ENCODE measurements at regions not wholly inside any gene's neighbourhood (a gene's known extent, or its start where the extent isn't known, plus 50 kb on each side); places are given as distances from the start of the nearest gene placed in this dataset.
A peak's percentile ranks its signal among the peaks of the same experiment; 100 is the strongest.

GRCh38 chr7:46168671-46169383, 247.8 kb upstream of the IGFBP3 start:
- no peak overlapping the region for H2BK5ac ChIP-seq (ENCODE audit: low read depth, low read length, poor library complexity, severe bottlenecking)
- H4K91ac ChIP-seq (ENCODE audit: insufficient read depth, low read depth, low read length): no peak overlapping the region
- H3K4me2 ChIP-seq (ENCODE audit: low read depth, low read length): no peak overlapping the region
- H3K4ac ChIP-seq (ENCODE audit: low read depth, low read length): peak overlapping the region; percentile 30; the same call in 1 of the 2 replicates
- ATAC-seq (ENCODE audit: low read depth): no peak
- no peak overlapping the region for H3K4me3 ChIP-seq (ENCODE audit: insufficient read depth, low read depth, low read length)
- no peak overlapping the region; the same call in 1 of the 2 replicates for H3K18ac ChIP-seq (ENCODE audit: low read depth, low read length)
- no peak overlapping the region for H3K9ac ChIP-seq (ENCODE audit: low read depth, low read length)
- H2AFZ ChIP-seq (replicated peaks; ENCODE audit: low read length, poor library complexity): no peak overlapping the region
- no peak overlapping the region for H2AK9ac ChIP-seq (replicated peaks; ENCODE audit: low read depth, low read length, poor library complexity)
- peak overlapping the region; percentile 20; the same call in 1 of the 2 replicates for H4K5ac ChIP-seq (ENCODE audit: low read depth, low read length)
- H3K23ac ChIP-seq (ENCODE audit: low read depth, low read length): no peak overlapping the region
- no TSS peak for BruUV-seq (replicated peaks)
- peak overlapping the region; percentile 3; the same call in 1 of the 3 replicates for H2BK15ac ChIP-seq (ENCODE audit: low read depth, low read length)
- in situ Hi-C loops (cut with MboI; ENCODE audit: low sequenced_read_pairs) (no loop called here), dilution Hi-C loops (cut with HindIII; ENCODE audit: low sequenced_read_pairs, unreplicated experiment) (no loop called here), intact Hi-C loops (cut with micrococcal nuclease) (no loop called here)
- H2AK5ac ChIP-seq (ENCODE audit: low read depth, low read length): peak overlapping the region; percentile 3; the same call in 1 of the 2 replicates
- H2BK20ac ChIP-seq (ENCODE audit: low read depth, low read length): peak overlapping the region; percentile 36; the same call in 1 of the 2 replicates
- no peaks in the 10 kb centered on the region for H3K36me3 ChIP-seq (ENCODE audit: control insufficient read depth, insufficient read depth, low read length)
- H3K9me3 ChIP-seq (ENCODE audit: control insufficient read depth, insufficient read depth, low read length): no peaks in the 10 kb centered on the region
- WGBS, 2 experiments (ENCODE audit: extremely low coverage in 2 of 2, insufficient read length in 1 of 2): 76% methylated on average over 2 of the region's 11 CpGs; no CpG with 5 or more reads in 1 of the 2 experiments
- POLR2A ChIA-PET (ENCODE audit: unreplicated experiment): no interaction called here
- H4K8ac ChIP-seq (ENCODE audit: low read depth in 2 of 2, low read length in 2 of 2): no peak overlapping the region; a peak in 1 of 4 replicates
- no peaks in the 10 kb centered on the region for H4K20me1 ChIP-seq (ENCODE audit: insufficient read depth, low read length)
- H3K4me1 ChIP-seq (ENCODE audit: control insufficient read depth, insufficient read depth, low read length): peaks cover 10% of the 10 kb centered on the region
- no peaks in the 10 kb centered on the region for H3K79me1 ChIP-seq (ENCODE audit: low read depth in 1 of 2, low read length in 2 of 2)
- 0 out of 2 replicates have a peak overlapping the region, but pooled peaks have one; percentile 40 for H3K14ac ChIP-seq (replicated peaks; ENCODE audit: low read depth, low read length)
- H3K27ac ChIP-seq (ENCODE audit: insufficient read depth, low read length): no peak overlapping the region
- no peak overlapping the region for H3K56ac ChIP-seq (ENCODE audit: extremely low read depth, insufficient read depth, low read length)
- TF ChIP-seq RCOR1 (IDR thresholded peaks at IDR 0.05; ENCODE audit: insufficient replicate concordance, low read length) (no peak), NFE2L2 (IDR thresholded peaks at IDR 0.05; ENCODE audit: low read depth, low read length) (no peak), BHLHE40 (IDR thresholded peaks at IDR 0.05; ENCODE audit: low read depth, low read length) (peak; percentile 77; the same call in 1 of the 2 replicates)
- TF ChIP-seq, protein P1, sequence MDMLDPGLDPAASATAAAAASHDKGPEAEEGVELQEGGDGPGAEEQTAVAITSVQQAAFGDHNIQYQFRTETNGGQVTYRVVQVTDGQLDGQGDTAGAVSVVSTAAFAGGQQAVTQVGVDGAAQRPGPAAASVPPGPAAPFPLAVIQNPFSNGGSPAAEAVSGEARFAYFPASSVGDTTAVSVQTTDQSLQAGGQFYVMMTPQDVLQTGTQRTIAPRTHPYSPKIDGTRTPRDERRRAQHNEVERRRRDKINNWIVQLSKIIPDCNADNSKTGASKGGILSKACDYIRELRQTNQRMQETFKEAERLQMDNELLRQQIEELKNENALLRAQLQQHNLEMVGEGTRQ (IDR thresholded peaks at IDR 0.05; ENCODE audit: low read depth, low read length): peak; percentile 84
- CTCF ChIA-PET: interaction anchor here (0.7 kb wide), 2 partner anchors 12 to 187 kb away, joined by 3 read pairs; no protein-coding TSS in a partner anchor
- no peaks in the 10 kb centered on the region for H3K27me3 ChIP-seq (ENCODE audit: control insufficient read depth, insufficient read depth, low read length)
- peak; percentile 72 for DNase-seq
- H2BK120ac ChIP-seq (ENCODE audit: low read depth, low read length): peak overlapping the region; percentile 63; the same call in 1 of the 2 replicates
- peaks cover 16% of the 10 kb centered on the region for H3K9me1 ChIP-seq (ENCODE audit: insufficient read depth, low read length)

All from IMR-90 (cell line).